G401 (cell line): ENCODE measurements at regions not wholly inside any gene's neighbourhood (a gene's known extent, or its start where the extent isn't known, plus 50 kb on each side); places are given as distances from the start of the nearest gene placed in this dataset.
"Not testable (repeated sequence)": the region's sequence is repeated elsewhere in the genome, so short reads cannot be mapped to it uniquely, and the experiment has no call there.

Source experiments
- DNase-seq: peaks from one replicate; pipeline ENCODE4 v3.0.0-alpha.2; 2015; ENCODE audit warnings: low spot score
- in situ Hi-C: cut with HindIII; loops from 2 replicates; pipeline ENCODE4 v1.10.0; 2016; ENCODE audit warnings: low sequenced_read_pairs, mixed read lengths

DNA sequence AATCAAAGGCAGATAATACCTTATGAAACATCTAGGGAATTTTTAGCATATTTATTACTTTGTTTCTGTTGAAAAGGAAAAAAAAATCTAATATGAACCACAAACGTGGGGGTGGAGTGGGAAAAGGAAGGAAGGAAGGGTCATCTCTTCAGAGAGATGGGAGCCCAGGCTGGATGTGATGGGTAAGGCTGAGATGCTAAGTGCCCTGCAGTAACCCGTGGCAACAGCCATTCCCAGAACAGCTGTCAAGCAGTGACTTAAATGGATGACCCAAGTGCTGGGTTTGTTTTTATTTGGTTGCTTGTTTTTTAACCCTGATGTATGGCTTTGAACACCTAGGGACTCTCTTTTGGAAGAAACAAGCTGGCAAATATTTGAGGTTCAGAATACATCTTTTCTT is 50.7 kb upstream of the KLF7 start:
- in situ Hi-C loops = no loop called here
- no peak for DNase-seq

DNA sequence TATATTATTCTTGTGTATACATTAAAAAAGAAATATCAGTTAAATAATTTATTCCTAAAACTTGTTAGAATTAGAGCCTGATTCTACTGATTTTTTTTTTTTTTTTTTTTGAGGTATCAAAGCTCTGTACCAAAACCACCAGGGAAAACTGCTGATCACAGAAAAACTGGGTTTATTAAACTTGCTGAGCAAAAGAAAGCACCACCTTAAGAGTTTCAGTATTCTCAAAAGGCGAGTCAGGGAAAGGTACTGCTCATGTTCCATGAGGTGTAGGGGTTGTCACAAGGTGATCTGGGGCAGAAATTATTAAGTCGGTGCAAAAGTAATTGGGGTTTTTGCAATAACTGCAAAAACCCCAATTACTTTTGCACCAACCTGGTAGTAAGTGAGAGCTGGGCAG is 51.7 kb upstream of the KLF7 start:
- no peak for DNase-seq
- in situ Hi-C loops = no loop called here

DNA sequence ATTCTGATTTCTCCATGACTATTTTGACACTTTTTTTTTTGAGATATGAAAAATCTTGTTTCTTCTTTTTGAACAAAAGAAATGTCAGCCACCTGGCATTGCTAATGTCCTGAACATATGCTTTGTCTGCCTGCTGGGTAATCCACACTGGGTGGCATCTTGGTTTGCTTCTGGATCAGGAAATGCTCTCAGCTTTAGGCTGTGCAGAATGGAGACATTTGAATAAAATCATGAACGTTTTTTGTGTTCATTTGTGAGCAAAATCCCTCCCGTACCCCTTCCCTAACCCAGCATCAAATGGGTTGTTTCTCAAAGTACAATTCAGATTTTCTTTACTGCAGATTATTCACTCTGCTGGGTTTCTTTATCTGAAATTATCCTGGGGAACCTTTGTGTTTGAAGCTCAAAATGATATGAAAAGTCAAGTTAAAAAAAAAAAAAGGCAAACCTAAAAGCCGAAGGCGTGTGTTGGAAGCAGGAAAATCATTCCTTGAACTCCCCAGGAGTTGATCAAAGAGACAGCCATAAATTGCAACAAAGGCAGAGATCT is 53.4 kb upstream of the KLF7 start:
- peak; percentile 88 for DNase-seq
- in situ Hi-C loops = no loop called here

DNA sequence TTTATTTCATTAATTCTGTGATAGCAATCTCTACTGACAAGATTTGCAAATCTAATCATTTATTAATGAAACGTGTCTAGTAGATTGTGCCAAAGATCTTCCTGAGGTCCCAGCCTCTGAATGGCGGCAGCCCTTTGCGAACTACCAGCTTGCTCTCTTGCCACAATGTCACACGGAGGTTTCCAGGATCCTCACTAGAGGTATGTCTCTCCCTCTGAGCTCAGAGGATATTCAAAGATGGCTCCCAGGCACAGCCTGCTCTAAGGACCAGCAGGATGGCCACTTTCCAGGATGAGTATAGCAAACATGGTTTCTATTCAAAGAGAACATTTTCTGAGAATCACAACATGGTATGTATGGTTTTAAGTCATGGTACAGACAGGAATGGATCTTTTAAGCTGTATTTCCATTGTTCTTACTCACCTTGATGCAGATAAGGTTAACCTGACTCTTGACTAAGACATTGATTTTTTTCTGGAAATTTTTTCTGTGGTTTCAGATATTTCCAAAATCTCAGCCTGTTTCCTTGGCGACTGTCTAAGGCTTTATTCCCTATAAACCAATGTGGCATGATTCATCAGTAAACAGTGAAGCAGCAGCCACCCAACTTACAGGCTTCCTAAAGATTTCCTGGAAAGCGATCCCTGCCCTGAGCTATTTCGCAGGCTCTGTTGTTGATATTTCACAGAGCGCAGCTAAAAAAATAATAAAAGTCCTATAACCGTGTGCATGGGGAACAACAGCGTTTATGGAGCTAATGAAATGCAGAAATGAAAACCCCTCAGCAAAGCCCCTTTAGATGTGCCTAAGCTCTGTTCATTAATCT is 54.1 kb upstream of the KLF7 start:
- peak; percentile 64 for DNase-seq
- in situ Hi-C loops = no loop called here

DNA sequence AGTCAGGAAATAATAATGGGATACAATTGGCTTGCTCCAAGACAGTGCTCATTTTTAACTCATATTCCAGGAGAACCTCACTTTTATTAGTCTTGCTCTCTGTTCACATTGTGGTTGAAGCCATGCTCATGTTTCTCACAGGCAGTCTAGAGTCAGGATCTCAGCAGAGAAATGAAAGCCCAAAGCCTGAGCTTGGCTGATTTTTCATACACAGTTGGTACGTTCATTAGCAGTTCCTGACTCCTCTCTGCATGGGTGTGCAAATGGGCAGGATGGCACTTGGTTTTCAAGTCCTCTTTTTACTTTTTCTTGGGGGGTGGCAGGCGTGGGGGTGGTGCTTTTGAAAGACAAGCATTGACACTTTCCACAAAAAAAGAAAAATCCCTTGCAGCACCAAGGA is 56.0 kb upstream of the KLF7 start:
- in situ Hi-C loops = no loop called here
- peak; percentile 72 for DNase-seq

DNA sequence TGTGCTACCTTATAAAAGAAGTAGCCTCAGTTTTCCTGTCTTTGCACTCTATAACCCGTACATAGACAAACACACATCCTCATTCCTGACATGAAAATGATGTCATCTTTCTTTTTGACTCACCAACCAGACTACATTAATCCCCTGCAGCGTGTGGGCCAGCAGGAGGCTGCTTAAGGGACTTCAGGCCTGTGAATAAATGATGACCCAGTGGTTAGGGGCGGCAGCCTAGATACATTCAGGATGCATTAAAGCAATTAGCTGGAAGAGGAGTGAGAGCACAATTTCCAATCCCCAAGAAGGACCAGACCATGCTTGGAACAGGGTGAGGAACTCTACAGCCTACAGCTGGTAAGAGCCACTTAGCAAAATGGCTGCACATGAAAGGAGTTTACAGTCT is 57.3 kb upstream of the KLF7 start:
- no peak for DNase-seq
- in situ Hi-C loops = no loop called here

DNA sequence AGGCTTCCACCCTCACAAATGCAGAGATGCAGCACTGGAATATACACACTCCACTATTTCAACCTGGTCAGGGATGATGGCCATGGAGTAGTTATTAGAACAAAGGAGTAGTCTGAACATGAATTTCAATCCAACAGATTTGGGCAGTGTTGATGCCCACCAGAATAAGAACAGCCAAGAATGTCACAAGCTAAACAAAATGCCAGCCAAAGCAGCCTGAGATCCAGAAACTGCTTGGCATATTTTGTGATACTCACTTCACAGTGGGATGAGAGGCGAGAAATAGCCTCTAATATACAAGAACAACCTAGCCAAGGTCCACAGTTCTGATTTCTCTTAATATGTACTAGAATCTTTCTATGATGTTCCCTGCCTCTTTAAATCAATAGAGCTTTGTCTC is 58.6 kb upstream of the KLF7 start:
- DNase-seq = peak; percentile 75
- in situ Hi-C loops = no loop called here

DNA sequence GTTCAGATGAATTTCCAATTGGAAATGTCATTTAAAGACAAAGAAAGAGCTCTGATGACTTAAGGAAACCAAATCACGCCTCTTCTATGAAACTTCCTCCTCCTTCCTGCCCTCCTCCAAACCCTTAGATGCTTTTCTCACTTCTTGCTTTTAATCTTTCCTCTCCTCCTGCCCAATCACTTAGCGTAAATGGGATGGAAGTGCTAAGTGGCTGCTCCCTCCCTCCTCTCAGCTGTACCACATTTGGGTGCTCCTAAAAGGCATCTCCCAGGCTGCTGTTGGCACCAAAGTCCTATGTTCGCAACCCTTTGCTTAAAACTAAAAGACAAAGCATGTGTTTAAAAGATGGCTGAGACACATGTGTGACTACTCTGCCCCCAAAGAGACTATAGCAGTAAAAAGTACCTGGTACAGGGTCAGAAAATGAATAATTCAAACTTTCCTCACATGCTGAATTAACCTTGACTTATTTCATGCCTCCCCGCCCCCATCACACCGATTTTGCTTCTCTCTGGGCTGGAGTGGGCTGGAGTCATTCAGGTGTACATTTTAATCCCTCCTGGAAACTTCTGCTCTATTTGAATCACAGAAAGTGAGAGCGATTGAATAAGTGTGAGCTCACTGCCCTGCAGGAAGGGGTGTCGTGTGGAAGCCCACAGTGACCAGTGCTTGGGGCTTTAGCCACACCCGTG is 59.2 kb upstream of the KLF7 start:
- DNase-seq = no peak
- in situ Hi-C loops = no loop called here

DNA sequence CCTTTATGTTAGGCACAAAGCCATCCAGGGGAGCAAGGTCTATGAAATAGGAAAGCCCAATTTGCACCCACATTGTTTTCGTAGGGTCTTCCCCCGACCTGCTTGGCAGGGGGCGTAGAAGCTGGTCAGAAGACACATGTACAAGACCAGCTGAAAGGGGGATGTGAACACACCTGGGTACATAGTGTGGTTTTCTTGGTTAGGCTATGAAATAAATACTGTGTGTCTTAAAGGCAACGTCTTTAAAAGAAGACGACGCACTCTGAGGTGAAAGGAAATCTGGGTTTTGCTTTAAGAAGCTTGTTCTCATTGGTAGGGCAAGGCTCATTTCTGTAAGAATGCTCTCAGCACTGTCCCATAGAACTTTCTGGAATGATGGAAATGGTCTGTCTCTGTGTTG is 60.0 kb upstream of the KLF7 start:
- DNase-seq = no peak
- in situ Hi-C loops = no loop called here

DNA sequence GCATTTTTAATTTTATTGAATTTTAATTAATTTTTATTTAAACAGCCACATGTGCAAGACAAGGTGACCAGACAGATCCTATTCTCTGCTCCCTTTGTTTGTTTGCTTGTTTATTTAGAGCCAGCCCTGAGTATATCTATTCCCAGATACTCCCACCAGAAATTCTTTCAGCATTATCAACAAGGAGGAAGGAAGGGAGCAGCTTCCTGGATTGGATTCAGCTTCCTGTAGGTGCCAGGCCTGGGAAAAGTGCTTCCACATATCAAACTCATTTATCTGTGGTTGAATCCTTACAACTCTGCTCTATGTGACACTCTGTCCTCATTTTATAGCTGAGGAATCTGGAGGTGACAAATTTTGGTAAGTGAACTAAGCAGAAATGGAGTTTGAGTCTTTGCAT is 60.5 kb upstream of the KLF7 start:
- DNase-seq = no peak
- in situ Hi-C loops = no loop called here

DNA sequence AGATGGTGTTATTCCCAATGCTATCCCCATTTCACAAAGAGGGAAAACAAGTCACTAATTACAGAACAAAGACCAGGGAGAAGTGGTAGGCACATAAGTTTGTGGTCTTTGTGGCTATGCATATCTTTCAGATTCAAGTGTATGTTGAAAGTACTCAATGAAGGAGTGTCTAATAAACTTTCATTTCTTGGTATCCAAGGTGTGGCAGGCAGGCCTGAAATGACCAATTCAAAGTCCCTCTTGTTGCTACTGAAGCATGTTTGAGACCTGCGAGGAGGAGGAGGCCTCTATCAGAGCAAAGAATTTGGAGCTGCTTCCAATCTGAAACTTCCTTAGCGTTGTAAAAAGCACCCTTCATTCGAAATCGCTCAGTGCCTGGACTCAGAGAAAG is 60.9 kb upstream of the KLF7 start:
- in situ Hi-C loops = no loop called here
- no peak for DNase-seq

DNA sequence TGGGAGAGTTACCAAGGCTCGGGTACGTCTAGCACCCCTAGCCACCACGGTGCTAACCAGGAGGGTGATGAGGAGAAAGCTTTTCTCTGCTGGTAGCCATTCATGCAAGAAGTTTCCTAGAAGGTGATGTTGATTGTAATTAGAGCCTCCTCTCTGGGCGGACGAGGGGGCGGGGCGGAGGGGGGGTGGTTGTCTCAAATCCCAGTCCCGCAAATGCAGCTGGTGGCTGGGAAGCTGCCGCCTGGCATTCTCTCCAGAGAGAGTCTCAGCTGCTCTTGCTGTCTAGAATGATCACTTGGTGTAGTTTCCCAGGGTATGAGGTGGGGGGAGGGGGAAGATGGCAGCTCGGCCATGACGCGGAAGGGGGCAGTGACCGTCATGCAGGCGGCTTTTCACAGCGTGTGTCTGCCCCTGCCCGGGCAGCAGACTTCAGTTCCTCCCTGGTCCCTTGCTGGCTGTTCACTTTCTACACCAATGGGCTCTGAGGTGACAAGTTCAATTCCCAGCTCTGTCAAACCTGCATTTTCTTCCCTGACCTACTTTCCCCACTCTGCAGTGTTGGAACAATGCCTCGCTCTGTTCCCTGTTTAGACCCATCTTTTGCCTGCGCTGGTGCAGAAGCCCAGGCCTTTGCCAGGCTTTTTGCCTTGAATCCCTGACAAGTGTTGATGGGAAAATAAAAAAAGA is 61.5 kb upstream of the KLF7 start:
- in situ Hi-C loops = no loop called here
- DNase-seq = peak; percentile 96

DNA sequence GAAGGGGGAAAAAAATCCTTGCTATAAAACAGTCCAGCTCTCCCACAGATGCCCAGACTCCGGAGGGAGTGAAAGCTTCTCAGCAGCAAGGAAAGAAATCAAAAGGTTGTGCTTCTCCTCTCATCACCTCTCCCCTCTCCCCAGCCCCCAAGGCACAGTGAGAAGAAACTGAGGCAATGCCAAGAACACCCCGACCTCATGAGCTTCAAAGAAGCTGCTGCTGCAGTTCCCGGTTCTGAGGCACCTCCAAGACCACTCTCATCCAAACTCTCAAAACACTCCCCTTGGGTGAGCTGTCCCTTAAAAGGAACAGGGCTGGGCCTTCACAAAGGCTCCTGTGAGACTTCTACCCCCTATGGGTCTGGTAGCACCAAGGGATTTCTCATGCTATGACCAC is 62.0 kb upstream of the KLF7 start:
- in situ Hi-C loops = no loop called here
- no peak for DNase-seq

DNA sequence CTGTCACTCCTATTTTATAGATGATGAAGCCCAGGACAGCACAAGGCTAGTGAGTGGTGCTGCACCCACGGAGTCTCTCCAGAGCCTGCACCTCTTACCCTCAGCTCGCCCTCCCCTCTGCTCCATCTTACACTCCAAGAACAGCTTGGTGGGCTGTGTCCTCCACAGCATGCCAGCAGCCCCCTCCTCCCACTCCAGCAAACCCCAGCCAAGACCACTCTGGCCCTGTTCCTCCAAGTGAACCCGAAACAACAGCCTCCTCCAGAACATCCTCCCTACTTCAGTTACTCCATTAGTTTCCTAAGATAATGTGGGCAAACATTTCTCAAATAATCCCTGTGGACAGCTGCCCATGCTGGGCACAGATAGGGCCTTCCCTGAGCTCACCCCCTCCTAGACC is 62.7 kb upstream of the KLF7 start:
- DNase-seq = no peak
- in situ Hi-C loops = no loop called here

DNA sequence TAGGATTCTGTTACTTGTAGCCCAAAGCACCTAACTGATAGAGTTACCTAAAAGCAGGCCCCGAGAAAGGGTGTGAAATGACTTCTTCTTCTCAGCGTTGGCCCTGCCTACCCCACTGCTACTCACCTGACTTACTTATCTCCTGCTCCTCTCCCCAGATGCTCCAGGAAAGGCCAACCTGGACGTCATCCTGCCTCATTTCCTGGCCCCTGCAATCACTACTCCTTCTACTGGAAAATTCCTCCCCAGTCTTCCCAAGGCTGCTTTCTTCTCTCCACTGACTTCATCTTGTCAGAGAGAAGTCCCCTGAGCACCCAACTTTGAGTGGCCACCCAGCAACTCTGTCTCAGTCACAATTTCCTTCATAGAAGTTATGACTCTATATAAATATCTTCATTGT is 63.4 kb upstream of the KLF7 start:
- in situ Hi-C loops = no loop called here
- no peak for DNase-seq

DNA sequence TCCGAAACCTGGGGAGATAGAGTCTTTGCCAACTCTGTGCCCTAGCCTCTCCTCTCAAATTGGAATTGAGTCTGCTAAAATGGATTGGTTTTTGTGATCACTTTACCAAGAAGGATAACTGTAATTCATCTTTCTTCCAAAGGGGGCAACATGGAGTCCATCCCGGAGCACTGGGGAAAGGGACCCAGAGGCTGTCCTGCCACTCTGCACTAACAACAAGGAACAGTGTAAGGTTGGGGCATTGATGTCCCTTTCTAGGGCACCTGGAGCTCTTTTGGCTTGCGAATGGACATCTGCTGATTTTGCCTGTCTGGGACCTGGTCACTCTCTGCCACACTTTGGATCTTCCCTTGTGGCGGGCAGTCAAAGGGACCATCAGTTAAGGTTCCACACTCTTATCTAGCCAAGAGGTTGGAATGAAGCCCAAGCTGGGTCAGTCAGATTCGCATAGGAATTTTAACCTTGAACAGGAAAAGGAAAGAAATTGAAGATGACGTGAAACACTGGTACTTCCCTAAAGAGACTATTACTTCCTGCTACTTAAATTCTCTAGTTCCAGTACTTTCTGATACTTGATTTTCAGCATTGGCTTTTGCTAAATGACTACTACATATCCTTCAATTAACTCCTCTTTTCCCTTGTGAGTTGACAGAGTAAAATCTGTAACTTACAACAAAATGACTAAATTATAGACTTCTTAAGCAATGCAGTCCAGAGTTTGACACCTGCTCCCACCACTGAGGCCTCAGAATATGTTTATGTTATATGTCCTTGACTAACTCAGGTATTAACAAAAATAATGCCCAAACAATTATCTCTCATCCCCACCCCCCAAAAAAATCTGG is 64.7 kb upstream of the KLF7 start:
- in situ Hi-C loops = no loop called here
- no peak for DNase-seq

DNA sequence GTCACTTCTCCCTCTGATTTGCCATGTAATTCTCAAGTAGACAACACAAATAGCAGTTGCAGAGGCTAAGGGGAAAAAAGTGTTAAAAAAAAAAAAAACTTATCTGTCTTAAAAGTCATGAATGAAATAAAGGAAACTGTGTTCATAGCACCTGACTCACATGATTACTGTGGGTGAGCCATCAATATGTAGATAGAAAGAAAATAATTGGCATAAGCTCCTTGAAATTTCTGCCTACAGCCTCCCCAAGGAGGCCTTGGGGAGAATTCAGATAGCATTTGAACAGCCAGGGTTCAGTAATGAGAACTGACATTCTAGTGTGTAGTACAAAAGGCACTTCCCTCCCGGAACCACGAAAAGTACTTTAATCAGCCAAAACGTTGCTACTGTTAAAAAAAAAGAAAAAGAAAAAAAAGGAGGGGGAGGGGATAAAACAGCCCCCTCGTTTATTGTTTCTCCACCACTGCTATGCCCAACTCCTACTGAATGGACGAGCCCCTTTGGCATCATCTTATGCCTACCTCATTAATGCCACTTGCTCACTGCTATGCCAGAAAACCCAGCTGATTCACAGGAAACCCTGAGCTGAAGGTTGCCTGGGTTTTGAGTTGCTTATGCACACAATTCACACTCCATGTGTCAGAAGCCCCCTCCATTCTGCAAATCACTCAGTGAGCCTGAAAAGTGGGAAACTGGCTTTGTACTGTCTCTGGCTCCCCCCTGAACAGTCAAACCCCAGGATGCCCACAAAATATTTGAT is 65.5 kb upstream of the KLF7 start:
- in situ Hi-C loops = no loop called here
- no peak for DNase-seq

DNA sequence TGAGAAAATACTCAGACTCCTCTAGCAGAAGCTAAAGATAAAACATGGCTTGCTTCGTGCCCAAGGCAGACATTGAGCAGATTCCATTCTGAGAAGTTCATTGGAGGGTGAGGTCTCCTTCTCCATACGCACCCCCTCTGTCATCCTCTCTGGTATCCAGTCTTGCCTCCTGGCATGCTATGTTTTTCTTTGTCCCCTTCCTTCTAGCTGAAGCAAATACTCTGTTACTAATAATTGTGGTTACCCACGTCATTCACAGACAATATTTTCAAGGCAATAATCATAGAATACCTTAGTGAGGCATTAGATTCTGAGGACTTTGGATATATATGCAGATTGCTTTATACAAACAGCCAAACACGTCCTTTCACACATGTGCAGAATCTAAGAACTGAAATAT is 66.2 kb upstream of the KLF7 start:
- in situ Hi-C loops = no loop called here
- DNase-seq = no peak

DNA sequence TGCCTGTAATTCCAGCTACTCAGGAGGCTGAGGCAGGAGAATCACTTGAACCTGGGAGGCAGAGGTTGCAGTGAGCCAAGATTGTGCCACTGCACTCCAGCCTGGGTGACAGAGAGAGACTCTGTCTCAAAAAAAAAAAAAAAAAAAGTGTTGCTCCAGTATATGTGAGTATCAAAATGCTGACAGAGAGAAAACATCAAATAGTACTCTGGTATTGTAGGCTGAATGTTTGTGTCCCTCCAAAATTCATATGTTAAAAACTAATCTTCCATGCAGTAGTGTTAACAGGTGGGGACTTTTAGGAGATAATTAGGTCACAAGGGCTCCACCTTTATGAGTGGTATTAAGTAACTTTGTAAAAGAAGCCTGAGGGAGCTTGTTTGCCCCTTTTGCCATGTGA is 67.4 kb upstream of the KLF7 start:
- DNase-seq, in situ Hi-C loops: not testable (repeated sequence)
